HG02571 (cell line): ENCODE measurements at regions not wholly inside any gene's neighbourhood (a gene's known extent, or its start where the extent isn't known, plus 50 kb on each side); places are given as distances from the start of the nearest gene placed in this dataset.
A peak's percentile ranks its signal among the peaks of the same experiment; 100 is the strongest.
"Not testable (repeated sequence)": the region's sequence is repeated elsewhere in the genome, so short reads cannot be mapped to it uniquely, and the experiment has no call there.

Experiments
- ATAC-seq: cut with Tn5 transposase; IDR thresholded peaks from one replicate; pipeline ENCODE4 v1.9.1; 2021; ENCODE audit warnings: mild to moderate bottlenecking, moderate library complexity; ENCODE audit not compliant: unreplicated experiment

DNA sequence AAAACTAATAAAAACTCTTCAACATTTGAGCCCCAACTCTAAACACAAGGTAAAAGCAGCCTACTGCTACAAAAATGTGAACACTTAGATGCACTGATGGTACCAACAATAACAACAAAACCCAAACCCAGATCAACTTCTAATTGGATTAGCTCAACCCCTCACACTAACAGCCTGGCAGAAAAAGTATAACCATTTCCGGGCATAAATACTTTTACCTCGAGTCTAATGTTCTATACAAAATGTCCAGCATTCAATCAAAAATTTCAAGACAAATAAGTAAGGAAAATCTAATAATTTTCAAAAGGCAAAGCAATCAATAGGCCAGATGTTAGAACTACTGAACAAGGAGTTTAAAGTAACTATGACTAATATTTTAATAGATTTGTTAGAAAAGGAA lies 303.3 kb downstream of the ARRDC4 start:
- no peak for ATAC-seq

DNA sequence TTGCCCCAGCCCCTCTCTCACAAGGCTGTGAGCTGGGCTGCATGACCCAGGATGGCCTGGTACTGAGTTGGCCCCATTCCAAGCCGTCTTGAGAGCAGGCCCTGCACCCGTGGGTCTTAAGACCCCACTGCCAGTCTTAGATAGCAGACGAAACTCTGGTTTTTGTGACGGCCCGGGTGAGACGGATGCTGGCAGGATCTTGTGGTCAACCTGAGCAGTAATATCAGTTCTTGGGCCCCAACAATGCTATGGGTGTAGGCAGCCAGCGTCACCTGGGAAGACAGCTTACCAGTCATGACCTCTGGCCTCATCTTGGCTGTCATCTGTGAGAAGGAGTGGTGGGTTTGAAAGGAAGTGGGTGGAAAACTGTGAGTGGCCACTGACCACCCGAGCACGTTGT lies 305.8 kb downstream of the ARRDC4 start:
- no peak for ATAC-seq

DNA sequence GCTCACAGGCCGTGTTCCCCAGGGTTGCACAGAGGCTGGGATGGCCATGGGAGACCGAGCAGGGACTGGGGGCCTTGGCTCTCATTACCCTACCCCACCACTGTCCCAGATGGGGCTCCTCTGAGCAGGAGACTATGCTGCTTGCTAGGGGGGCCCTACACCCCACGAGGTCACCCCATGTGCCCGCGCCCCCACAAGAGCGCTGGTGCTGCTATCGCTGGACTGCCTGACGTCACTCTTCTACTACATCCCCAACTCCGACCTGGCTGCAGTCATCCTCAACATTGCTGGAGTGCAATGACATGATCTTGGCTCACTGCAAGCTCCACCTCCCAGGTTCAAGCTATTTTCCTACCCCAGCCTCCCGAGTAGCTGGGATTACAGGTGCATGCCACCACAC lies 307.7 kb downstream of the ARRDC4 start:
- ATAC-seq = no peak

- no peak for ATAC-seq
These were observed 312.1 kb downstream of the ARRDC4 start for GRCh38 chr15:98272625-98273024.

DNA sequence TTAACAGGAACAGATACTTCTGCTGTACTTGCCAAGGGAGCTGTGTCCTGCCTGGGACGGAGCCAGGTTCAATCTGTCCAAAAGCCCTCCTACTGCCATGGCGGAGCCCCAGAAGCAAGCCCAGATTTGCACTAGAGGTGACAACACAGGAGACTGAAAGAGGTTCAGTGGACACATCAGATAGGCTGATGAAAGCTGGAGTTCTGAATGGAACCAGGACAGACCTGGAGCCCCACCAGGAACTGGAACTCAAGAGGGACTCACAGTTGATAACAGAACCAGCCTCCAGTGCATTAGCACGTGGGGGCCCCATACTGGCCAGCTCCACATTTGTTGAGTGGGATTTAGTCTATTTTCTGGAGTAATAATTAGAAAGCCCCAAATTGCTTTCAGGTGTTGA lies 315.5 kb downstream of the ARRDC4 start:
- ATAC-seq = no peak

GRCh38 chr15:98277602-98278001 lies 317.1 kb downstream of the ARRDC4 start:
- ATAC-seq = no peak

- ATAC-seq = no peak
These were observed 319.9 kb downstream of the ARRDC4 start for GRCh38 chr15:98280284-98280975.

DNA sequence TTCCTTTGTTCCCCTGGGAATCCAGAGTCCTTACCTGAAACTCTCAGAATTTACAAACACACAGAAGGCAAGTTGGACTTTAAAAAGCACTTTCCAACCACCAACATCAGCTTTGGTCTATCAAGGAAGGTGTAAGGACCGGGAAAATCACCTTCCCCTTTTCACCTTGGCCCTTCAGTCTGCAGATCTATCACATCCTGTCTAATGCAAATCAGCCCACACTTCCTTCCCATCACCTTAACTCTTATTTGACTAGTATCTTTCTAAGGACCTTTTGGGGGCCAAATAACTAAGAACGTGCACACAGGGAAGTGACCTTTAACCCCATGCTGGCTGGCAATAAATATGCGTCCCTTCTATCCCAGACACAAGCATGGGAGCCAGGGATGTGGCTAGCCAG lies 320.6 kb downstream of the ARRDC4 start:
- ATAC-seq = no peak

- ATAC-seq = no peak
These were observed 322.3 kb downstream of the ARRDC4 start for GRCh38 chr15:98282656-98283332.

DNA sequence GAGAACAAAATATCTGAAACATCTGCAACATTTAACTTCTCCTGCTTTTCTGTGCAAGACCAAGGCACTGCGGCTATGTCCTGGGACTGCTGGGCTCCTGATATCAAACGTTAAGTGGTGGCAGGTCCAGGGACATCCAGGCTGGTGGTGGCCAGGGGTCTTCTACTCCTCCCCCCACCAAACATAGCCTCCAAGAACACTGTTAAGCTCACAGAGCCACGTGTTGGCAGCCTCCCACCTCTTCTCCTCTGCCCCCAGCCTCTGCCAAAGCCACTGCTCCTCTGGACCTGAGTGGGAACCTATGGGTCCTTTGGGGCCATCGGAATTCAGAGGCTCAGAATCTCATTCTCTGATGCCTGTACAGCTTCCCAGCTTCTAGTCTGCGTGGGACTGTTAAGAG lies 325.7 kb downstream of the ARRDC4 start:
- no peak for ATAC-seq

DNA sequence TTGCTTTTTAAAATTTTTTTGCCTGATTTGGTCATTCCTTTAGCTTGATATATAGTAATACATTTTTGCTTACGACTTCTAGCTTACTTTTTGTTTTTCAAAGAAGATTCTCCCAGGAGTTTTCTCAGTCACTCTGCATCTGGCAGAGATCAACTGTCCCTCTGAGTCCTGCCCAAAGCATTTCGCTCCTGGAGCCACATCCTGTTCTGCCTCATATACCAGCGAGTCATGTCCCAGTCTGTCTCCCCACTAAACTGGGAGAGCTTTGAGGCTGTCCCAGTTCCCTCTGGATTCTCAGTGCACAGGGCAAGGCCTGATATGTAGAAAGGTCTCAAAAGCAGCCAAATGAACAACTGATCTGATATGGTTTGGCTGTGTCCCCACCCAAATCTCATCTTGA lies 326.3 kb downstream of the ARRDC4 start:
- ATAC-seq = no peak

DNA sequence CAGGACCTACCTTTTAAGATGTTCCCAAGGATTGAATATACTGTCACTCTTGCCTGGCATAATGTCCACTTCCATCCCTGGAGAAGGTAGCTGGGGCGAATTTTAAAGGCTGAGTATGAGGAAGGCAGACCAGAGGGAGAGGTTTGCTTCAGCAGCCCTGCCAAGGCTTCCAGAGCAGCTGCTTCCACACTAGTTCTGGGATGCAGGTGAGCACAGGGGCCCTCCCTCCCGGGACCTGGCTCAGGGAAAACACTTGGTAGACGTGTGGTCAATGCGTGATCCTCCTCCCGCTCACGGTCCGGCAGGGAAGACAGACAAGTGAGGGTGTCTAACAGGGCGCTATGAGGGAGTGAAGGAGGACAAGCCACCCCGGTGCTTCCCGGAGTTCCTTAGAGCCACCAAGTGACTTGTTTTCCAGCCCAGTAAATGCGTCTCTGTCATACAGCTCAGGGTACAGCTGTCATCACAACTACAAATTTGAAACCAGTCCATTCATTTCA lies 327.6 kb downstream of the ARRDC4 start:
- ATAC-seq = no peak

DNA sequence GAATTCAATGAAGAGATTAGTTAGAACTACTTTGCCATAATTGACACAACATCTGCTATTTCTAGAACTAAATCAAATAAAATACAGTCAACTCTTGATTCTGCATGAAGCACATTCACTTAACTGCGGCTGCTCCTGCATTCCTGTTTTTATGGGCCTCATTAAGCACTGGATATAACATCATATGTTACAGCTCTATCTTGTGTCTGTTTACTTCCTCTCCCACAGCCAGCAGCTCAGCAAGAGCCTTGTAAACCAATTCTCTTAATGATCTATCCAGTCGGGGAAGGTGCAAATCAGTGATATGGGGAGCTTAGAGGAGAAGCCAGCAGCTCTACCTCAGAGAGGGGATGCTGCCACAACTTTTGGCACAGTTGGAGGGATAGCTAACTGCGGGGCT lies 329.2 kb downstream of the ARRDC4 start:
- no peak for ATAC-seq

DNA sequence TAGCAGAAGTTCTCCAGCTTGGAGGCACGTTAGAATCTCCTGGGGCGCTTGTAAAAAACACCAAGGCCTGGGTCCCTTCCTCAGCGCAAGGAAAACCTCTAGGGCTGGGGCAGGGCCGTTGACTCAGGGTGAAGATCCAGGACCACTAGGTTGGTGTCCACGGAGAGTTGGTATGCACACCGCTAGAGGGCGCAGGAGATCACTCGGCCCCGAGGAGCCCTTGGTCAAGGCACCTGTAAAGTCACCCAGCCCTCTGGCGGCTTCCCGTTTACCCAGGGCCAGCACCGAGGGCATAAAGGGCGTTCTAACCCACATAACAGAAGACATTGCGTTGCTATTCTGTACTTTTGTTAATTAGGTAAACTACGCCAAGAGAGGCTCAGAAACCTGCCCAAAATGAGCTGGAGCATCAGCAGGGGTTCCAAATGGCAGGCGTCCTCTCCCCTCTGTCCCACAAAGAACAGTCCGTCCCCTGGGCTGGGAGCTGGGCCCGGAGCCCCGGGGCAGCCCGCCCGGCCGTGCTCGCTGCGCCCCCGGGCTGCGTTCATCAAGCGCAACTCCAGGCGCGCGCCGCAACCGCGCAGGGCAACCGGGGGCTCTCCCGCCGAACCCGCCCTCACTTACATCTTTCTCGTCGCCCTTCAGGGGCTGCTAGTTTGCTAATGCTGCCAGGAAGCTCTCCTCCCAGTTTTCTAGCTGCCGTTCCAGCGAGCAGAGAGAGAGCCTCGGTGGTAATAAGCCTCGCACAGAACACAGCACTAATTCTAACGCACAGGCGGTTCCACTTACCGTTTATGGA lies 332.1 kb downstream of the ARRDC4 start:
- ATAC-seq = peak; percentile 54

DNA sequence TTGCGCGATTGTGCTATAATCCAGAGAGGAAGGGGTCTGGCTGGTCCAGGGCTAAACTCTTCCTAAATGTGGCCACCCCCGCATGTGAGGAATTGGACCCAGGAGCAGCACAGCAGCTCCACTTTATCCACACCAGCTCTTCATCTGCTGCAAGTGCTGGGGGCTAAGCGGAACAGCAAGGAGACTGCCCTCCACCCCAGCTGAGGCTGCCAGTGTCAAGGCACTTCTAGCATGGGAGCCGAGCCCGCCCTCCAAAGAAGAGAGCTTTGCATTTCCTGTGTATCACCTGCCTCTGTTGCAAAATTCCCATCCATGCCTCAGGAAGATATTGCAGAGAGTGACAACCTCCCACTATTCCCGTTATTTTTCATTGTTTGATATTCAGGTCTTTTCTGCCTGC lies 333.6 kb downstream of the ARRDC4 start:
- ATAC-seq = no peak

DNA sequence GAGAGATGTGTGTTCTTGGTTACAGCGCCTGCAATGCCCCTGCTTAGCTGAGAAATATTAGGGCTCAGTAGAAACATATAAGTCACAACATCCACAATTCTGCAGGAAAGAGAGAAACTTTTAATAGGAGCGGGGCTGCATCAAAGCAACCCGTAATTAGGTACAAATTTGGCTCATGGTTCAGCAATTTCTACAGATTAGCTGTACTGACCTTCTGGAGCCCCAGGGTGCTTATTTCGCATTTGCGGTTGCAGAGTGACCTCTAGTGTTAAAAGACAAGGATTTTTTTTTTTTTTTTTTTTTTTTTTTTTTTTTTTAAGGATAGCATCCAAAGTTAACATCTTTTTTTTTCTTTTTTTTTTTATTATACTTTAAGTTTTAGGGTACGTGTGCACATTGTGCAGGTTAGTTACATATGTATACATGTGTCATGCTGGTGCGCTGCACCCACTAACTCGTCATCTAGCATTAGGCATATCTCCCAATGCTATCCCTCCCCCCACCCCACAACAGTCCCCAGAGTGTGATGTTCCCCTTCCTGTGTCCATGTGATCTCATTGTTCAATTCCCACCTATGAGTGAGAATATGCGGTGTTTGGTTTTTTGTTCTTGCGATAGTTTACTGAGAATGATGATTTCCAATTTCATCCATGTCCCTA lies 334.7 kb downstream of the ARRDC4 start:
- not testable (repeated sequence) for ATAC-seq

- no peak for ATAC-seq
These were observed 336.1 kb downstream of the ARRDC4 start for GRCh38 chr15:98296653-98297052.

- ATAC-seq = no peak
These were observed 343.9 kb downstream of the ARRDC4 start for GRCh38 chr15:98304371-98304770.

GRCh38 chr15:98308117-98308516 lies 340.2 kb upstream of the IGF1R start:
- ATAC-seq = no peak

GRCh38 chr15:98311566-98312188 lies 336.7 kb upstream of the IGF1R start:
- no peak for ATAC-seq

DNA sequence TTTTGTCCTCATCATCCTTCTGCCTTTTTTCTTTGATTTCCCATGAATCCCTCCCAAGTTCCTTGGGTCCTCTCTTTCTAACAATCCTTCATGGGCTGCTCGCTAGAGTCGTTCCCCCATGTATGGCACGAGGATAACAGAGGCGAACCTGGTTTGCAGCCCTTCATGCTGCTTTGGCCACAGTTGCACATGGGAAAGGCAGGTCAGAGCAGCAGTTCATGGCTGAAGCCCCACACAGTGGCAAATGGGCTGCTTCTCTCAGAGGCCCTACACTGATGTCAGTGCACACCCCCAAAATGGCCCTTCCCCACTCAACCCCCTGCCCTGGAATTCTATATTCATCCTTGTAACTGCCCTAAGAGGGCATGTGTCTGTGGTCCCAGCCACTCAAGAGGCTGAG lies 335.4 kb upstream of the IGF1R start:
- ATAC-seq = no peak
